OCI-LY7 (cell line): ENCODE measurements at regions not wholly inside any gene's neighbourhood (a gene's known extent, or its start where the extent isn't known, plus 50 kb on each side); places are given as distances from the start of the nearest gene placed in this dataset.

Source experiments
- BruUV-seq: library from RNA; stranded (reverse); fragments of 400-500 nt; replicated peaks from 2 replicates; lab custom pipeline; 2021; lab: Mats Ljungman, UMichigan
- CTCF ChIA-PET: fragments of 300-600 bp; sonication (Branson Sonifier 250); formaldehyde crosslinking; loops from one replicate; lab custom pipeline; 2022; ENCODE audit warnings: antibody characterized with exemption; ENCODE audit not compliant: unreplicated experiment; lab: Charles Lee
- POLR2A ChIA-PET: fragments of 300-600 bp; sonication (Branson Sonifier 250); formaldehyde crosslinking; loops from one replicate; lab custom pipeline; 2022; ENCODE audit warnings: antibody characterized with exemption; lab: Charles Lee
- DNase-seq: peaks from one replicate; pipeline ENCODE4 v3.0.0-alpha.2; 2015; ENCODE audit warnings: low spot score
- H2AFZ ChIP-seq: fragments of 200-600 bp; sonication (generic), shearing (Covaris generic); 2 replicates; pipeline ENCODE4 v1.6.1; 2014; ENCODE audit warnings: mild to moderate bottlenecking, antibody characterized with exemption, low read length, moderate library complexity
- H3K27ac ChIP-seq: fragments of 200-600 bp; sonication (generic); 2 replicates; pipeline ENCODE4 v1.5.1; 2014; ENCODE audit warnings: mixed run types, low read depth, mild to moderate bottlenecking, moderate library complexity, low read length, inconsistent platforms; ENCODE audit not compliant: poor library complexity, severe bottlenecking
- H3K36me3 ChIP-seq: fragments of 200-600 bp; sonication (generic); 2 replicates; pipeline ENCODE4 v1.6.1; 2014; ENCODE audit warnings: mild to moderate bottlenecking, antibody characterized with exemption, low read length, moderate library complexity, mixed read lengths; ENCODE audit not compliant: insufficient read depth
- H3K4me1 ChIP-seq: fragments of 200-600 bp; sonication (generic); 2 replicates; pipeline ENCODE4 v1.5.1; 2014; ENCODE audit warnings: mild to moderate bottlenecking, low read length; ENCODE audit not compliant: insufficient read depth, poor library complexity, severe bottlenecking
- H3K4me2 ChIP-seq: fragments of 200-600 bp; sonication (generic); 2 replicates; pipeline ENCODE4 v1.6.1; 2014; ENCODE audit warnings: mild to moderate bottlenecking, low read length
- H3K4me3 ChIP-seq: fragments of 200-600 bp; sonication (generic); 2 replicates; pipeline ENCODE4 v1.5.1; 2014; ENCODE audit warnings: mild to moderate bottlenecking, low read depth, low read length; ENCODE audit not compliant: poor library complexity, severe bottlenecking
- H3K79me2 ChIP-seq: fragments of 200-600 bp; sonication (generic); 2 replicates; pipeline ENCODE4 v1.6.1; 2016; ENCODE audit warnings: low read depth, mild to moderate bottlenecking, low read length, moderate library complexity, mixed read lengths; ENCODE audit not compliant: insufficient read depth
- H3K9me2 ChIP-seq: fragments of 200-600 bp; sonication (generic); 2 replicates; pipeline ENCODE4 v1.6.1; 2016; ENCODE audit warnings: mild to moderate bottlenecking, low read length, mixed read lengths; ENCODE audit not compliant: insufficient read depth
- H3K9me3 ChIP-seq: fragments of 200-600 bp; sonication (generic); 2 replicates; pipeline ENCODE4 v1.6.1; 2014; ENCODE audit warnings: mild to moderate bottlenecking, mixed run types, low read length, mixed read lengths
- H4K20me1 ChIP-seq: fragments of 200-600 bp; sonication (generic); 2 replicates; pipeline ENCODE4 v1.6.1; 2014; ENCODE audit warnings: mild to moderate bottlenecking, antibody characterized with exemption, low read length, moderate library complexity, mixed read lengths; ENCODE audit not compliant: insufficient read depth
- EZH2phosphoT487 ChIP-seq: fragments of 200-600 bp; sonication (generic); IDR thresholded peaks from 2 replicates; pipeline ENCODE4 v1.6.1; 2018; ENCODE audit warnings: low read depth, borderline replicate concordance, mild to moderate bottlenecking, mixed run types, antibody characterized with exemption, low read length, moderate library complexity, mixed read lengths
- intact Hi-C: fragments of 100-400 bp; cut with micrococcal nuclease; formaldehyde crosslinking; loops from one replicate; pipeline ENCODE4 v1.10.0; 2022; ENCODE audit not compliant: unreplicated experiment
- TF ChIP-seq, protein P1 (sequence below): fragments of 200-600 bp; sonication (generic); conservative IDR thresholded peaks from 2 replicates; pipeline ENCODE4 v1.5.1; 2014; ENCODE audit warnings: mild to moderate bottlenecking, antibody characterized with exemption, low read length, moderate library complexity, mixed read lengths

DNA sequence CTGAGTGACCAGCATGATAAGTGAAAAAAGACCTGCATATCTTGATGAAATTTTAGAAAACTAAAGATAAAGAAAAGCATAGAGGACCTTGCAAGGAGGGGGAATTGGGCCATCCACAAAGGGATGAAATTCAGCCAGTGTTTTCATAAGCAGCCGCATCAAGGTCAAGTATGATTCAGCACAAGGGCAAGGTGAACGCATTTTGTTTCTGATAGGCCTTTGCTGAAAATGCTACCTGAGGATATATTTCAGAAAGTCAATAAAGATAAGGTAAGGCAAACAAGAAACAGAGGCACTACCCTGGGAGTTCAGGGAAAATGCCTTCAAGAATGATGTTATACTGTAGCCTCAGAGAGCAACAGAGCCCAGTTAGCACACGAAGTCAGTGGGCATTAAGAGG lies 55.0 kb upstream of the SHH start:
- POLR2A ChIA-PET = no interaction called here
- BruUV-seq = no TSS peak
- H3K9me3 ChIP-seq = no peaks in the 10 kb centered on the region
- no peaks in the 10 kb centered on the region for H3K79me2 ChIP-seq
- H3K27ac ChIP-seq = no peak overlapping the region
- H3K36me3 ChIP-seq = no peaks in the 10 kb centered on the region
- no peak overlapping the region for H2AFZ ChIP-seq
- H3K4me2 ChIP-seq = no peak overlapping the region
- TF ChIP-seq, protein P1, sequence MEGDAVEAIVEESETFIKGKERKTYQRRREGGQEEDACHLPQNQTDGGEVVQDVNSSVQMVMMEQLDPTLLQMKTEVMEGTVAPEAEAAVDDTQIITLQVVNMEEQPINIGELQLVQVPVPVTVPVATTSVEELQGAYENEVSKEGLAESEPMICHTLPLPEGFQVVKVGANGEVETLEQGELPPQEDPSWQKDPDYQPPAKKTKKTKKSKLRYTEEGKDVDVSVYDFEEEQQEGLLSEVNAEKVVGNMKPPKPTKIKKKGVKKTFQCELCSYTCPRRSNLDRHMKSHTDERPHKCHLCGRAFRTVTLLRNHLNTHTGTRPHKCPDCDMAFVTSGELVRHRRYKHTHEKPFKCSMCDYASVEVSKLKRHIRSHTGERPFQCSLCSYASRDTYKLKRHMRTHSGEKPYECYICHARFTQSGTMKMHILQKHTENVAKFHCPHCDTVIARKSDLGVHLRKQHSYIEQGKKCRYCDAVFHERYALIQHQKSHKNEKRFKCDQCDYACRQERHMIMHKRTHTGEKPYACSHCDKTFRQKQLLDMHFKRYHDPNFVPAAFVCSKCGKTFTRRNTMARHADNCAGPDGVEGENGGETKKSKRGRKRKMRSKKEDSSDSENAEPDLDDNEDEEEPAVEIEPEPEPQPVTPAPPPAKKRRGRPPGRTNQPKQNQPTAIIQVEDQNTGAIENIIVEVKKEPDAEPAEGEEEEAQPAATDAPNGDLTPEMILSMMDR = no peak
- TF ChIP-seq EZH2phosphoT487 = no peak
- DNase-seq = no peak
- H3K4me3 ChIP-seq = no peak overlapping the region
- H3K9me2 ChIP-seq = no peaks in the 10 kb centered on the region
- no peaks in the 10 kb centered on the region for H3K4me1 ChIP-seq
- intact Hi-C loops = no loop called here
- CTCF ChIA-PET = no interaction called here
- H4K20me1 ChIP-seq = no peaks in the 10 kb centered on the region

DNA sequence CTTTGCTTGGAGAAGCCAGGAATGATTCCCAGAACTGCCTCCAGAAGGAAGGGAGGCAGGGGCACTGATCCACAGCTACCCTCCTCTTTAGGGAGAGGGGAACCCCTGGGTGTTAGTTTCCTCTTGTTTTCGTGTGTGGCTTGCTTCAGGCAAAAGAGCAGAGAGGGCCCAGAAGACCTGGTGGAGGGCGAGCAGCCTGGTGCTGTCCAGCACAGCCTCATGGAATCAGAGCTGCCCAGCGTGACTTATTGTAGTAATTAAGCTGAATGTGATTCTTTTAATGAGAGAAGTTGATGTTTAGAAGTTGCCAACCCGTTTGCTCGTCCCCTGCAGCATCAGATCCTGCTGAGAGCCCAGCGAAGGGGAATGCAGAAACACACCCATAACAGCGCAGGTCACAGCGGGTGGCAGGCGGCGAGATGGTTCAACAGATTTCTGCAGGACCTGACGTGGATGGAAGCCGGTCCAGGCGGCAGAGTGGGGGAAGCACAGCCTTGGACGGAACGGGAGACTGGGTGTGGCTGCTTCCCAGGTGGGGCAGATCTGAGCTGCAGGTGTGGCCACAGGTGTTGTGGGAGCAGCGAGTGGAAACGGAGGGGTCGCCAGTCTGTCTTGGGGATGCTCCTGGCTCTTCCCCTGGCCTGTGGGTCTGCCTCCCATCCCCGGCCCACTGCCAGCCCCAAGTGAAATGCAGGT lies 53.7 kb upstream of the SHH start:
- no peaks in the 10 kb centered on the region for H3K36me3 ChIP-seq
- H3K9me3 ChIP-seq = no peaks in the 10 kb centered on the region
- no peaks in the 10 kb centered on the region for H3K4me1 ChIP-seq
- BruUV-seq = no TSS peak
- H4K20me1 ChIP-seq = no peaks in the 10 kb centered on the region
- no peak for DNase-seq
- no peak for TF ChIP-seq EZH2phosphoT487
- TF ChIP-seq, protein P1 = no peak
- intact Hi-C loops = no loop called here
- no peak overlapping the region for H3K4me3 ChIP-seq
- H2AFZ ChIP-seq = no peak overlapping the region
- POLR2A ChIA-PET = no interaction called here
- no peak overlapping the region for H3K4me2 ChIP-seq
- CTCF ChIA-PET = no interaction called here
- H3K27ac ChIP-seq = no peak overlapping the region
- H3K9me2 ChIP-seq = no peaks in the 10 kb centered on the region
- H3K79me2 ChIP-seq = no peaks in the 10 kb centered on the region

DNA sequence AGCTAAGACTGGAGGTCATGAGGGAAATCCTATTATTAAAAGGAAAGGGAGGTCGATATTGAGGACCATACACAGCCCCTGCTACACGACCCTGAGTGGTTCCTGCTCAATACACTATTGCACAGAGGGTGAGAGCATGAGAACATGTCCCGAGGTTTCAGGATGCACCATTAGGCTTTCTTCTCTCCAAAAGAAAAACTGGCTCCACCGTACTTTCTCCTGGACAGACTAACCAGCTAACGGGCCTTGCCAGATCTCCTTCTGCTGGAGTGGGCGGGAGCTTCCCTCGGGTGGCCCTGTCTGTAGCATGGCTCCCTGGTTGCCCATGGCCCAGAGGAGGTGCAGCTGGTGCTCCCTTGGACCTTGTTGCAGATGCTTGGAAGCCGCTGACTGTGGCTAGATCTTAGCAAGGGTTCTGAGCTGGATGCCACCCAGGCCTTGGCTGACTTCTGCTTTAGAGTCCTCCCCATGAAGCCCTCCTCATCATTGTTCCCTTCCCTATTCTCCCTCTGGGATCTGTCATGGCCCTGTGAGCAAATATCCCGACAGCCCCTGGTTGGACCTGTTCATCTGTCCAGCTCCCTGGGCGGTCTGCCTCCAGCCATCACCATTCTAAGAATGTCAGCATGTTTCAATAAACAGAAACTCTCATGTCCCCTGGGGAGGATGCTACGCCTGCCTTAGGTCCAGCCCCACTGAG lies 52.9 kb upstream of the SHH start:
- no peak overlapping the region for H3K4me2 ChIP-seq
- BruUV-seq = no TSS peak
- no peak overlapping the region for H3K4me3 ChIP-seq
- H3K36me3 ChIP-seq = no peaks in the 10 kb centered on the region
- H3K27ac ChIP-seq = no peak overlapping the region
- H2AFZ ChIP-seq = no peak overlapping the region
- CTCF ChIA-PET = no interaction called here
- H3K9me2 ChIP-seq = no peaks in the 10 kb centered on the region
- intact Hi-C loops = no loop called here
- POLR2A ChIA-PET = no interaction called here
- no peaks in the 10 kb centered on the region for H3K79me2 ChIP-seq
- no peak for DNase-seq
- H4K20me1 ChIP-seq = no peaks in the 10 kb centered on the region
- no peaks in the 10 kb centered on the region for H3K4me1 ChIP-seq
- no peaks in the 10 kb centered on the region for H3K9me3 ChIP-seq
- no peak for TF ChIP-seq EZH2phosphoT487
- TF ChIP-seq, protein P1 = no peak
